ENCODE measurements at regions not wholly inside any gene's neighbourhood (a gene's known extent, or its start where the extent isn't known, plus 50 kb on each side); places are given as distances from the start of the nearest gene placed in this dataset.

DNA sequence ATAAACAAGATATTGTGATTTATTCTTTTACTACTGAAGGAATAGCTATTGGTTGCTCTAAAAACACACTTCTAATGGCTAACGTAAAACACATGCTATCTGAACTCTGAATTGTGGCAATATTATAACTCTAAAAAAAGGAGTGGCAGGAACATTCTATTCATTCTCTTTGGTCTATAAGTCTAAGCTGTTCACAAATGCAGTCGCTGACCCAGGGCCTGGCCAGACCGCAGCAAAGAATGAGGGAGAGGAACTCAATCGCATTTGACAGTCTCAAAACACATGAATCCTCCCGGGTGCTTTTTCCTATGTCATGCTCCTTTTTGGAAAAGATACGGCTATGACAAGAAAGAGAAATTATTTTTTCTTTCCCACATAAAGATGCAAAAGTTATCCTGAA is 651.6 kb upstream of the PITX2 start:
- Mint-ChIP-seq H3K9me3 (ENCODE audit: insufficient read depth) (no peaks in the 10 kb centered on the region), H3K27me3 (no peaks in the 10 kb centered on the region), H3K27ac (no peak overlapping the region), H3K4me3 (no peak overlapping the region), H3K4me1 (no peaks in the 10 kb centered on the region)
- ChIA-PET POLR2A (no interaction called here), CTCF (no interaction called here)
- H3K36me3 ChIP-seq (replicated peaks in 1 of 2; ENCODE audit: control extremely low read depth in 1 of 2, control insufficient read depth in 1 of 2, extremely low read depth in 1 of 2, insufficient read depth in 2 of 2, low read length in 1 of 2), result no peaks in the 10 kb centered on the region
- intact Hi-C loops (cut with micrococcal nuclease), result no loop called here
- no peak overlapping the region for H2AFZ ChIP-seq (ENCODE audit: insufficient read depth, low read depth, low read length, poor library complexity, severe bottlenecking)
- H3K27ac ChIP-seq (ENCODE audit: low read length in 2 of 2), result no peak overlapping the region
- DNase-seq (no peak), ATAC-seq (ENCODE audit: low read depth) (no peak)
- H3K4me1 ChIP-seq (ENCODE audit: control insufficient read depth in 2 of 2, insufficient read depth in 2 of 2, low read length in 2 of 2), result no peaks in the 10 kb centered on the region
- WGBS (ENCODE audit: insufficient coverage), result 100% methylated on average over 3 of the region's 6 CpGs
- no peaks in the 10 kb centered on the region for H3K27me3 ChIP-seq (replicated peaks in 1 of 4; ENCODE audit: control extremely low read depth in 1 of 4, control insufficient read depth in 3 of 4, insufficient read depth in 4 of 4, low read length in 3 of 4)
- TF ChIP-seq, protein P1, sequence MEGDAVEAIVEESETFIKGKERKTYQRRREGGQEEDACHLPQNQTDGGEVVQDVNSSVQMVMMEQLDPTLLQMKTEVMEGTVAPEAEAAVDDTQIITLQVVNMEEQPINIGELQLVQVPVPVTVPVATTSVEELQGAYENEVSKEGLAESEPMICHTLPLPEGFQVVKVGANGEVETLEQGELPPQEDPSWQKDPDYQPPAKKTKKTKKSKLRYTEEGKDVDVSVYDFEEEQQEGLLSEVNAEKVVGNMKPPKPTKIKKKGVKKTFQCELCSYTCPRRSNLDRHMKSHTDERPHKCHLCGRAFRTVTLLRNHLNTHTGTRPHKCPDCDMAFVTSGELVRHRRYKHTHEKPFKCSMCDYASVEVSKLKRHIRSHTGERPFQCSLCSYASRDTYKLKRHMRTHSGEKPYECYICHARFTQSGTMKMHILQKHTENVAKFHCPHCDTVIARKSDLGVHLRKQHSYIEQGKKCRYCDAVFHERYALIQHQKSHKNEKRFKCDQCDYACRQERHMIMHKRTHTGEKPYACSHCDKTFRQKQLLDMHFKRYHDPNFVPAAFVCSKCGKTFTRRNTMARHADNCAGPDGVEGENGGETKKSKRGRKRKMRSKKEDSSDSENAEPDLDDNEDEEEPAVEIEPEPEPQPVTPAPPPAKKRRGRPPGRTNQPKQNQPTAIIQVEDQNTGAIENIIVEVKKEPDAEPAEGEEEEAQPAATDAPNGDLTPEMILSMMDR (IDR thresholded peaks at IDR 0.05), result no peak
- no peak for TF ChIP-seq EZH2 (IDR thresholded peaks at IDR 0.05; ENCODE audit: borderline replicate concordance, insufficient read depth, low read depth, low read length, poor library complexity, severe bottlenecking)
- no peak overlapping the region for H3K9ac ChIP-seq (ENCODE audit: low read length)
- no peaks in the 10 kb centered on the region for H3K9me3 ChIP-seq (ENCODE audit: control extremely low read depth in 1 of 3, control insufficient read depth in 2 of 3, insufficient read depth in 1 of 3, low read length in 2 of 3)
- no peak overlapping the region for H3K4me2 ChIP-seq (replicated peaks; ENCODE audit: low read depth, low read length, poor library complexity, severe bottlenecking)
- no peaks in the 10 kb centered on the region for H3K79me2 ChIP-seq (ENCODE audit: control insufficient read depth, insufficient read depth, low read length)
- H4K20me1 ChIP-seq (ENCODE audit: control insufficient read depth, insufficient read depth, low read length, poor library complexity, severe bottlenecking), result no peaks in the 10 kb centered on the region
- no peak overlapping the region for H3K4me3 ChIP-seq (ENCODE audit: control extremely low read depth in 1 of 5, extremely low read depth in 1 of 5, insufficient read depth in 1 of 5, low read depth in 2 of 5, low read length in 4 of 5)

DNA sequence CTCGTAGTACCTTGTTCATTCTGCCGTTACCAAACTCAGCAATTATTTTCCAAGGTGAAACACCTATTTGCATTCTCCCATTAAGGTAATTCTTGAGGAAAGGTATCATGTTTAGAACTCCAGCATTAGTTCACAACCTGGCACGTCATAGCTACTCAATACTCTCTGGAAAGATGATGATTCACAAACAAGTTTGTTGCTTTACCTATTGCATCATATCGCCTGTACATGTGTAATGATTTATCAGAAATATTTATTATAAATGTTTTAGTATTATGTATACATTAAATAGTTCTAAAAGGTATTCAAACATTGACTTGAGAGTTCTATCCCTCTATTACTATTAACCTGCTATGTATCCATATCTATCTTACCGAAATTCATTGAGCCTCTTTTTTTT is 658.3 kb upstream of the PITX2 start:
- Mint-ChIP-seq H3K27ac (no peak overlapping the region), H3K9me3 (ENCODE audit: insufficient read depth) (no peaks in the 10 kb centered on the region), H3K27me3 (peaks cover 5% of the 10 kb centered on the region), H3K4me1 (no peaks in the 10 kb centered on the region), H3K4me3 (no peak overlapping the region)
- Histone ChIP-seq H3K27me3 (replicated peaks in 1 of 4; ENCODE audit: control extremely low read depth in 1 of 4, control insufficient read depth in 3 of 4, insufficient read depth in 4 of 4, low read length in 3 of 4) (no peaks in the 10 kb centered on the region), H3K79me2 (ENCODE audit: control insufficient read depth, insufficient read depth, low read length) (no peaks in the 10 kb centered on the region), H3K4me2 (replicated peaks; ENCODE audit: low read depth, low read length, poor library complexity, severe bottlenecking) (no peak overlapping the region), H2AFZ (ENCODE audit: insufficient read depth, low read depth, low read length, poor library complexity, severe bottlenecking) (no peak overlapping the region), H4K20me1 (ENCODE audit: control insufficient read depth, insufficient read depth, low read length, poor library complexity, severe bottlenecking) (no peaks in the 10 kb centered on the region), H3K4me1 (ENCODE audit: control insufficient read depth in 2 of 2, insufficient read depth in 2 of 2, low read length in 2 of 2) (no peaks in the 10 kb centered on the region), H3K27ac (ENCODE audit: low read length in 2 of 2) (no peak overlapping the region), H3K9ac (ENCODE audit: low read length) (no peak overlapping the region), H3K4me3 (ENCODE audit: control extremely low read depth in 1 of 5, extremely low read depth in 1 of 5, insufficient read depth in 1 of 5, low read depth in 2 of 5, low read length in 4 of 5) (no peak overlapping the region), H3K36me3 (replicated peaks in 1 of 2; ENCODE audit: control extremely low read depth in 1 of 2, control insufficient read depth in 1 of 2, extremely low read depth in 1 of 2, insufficient read depth in 2 of 2, low read length in 1 of 2) (no peaks in the 10 kb centered on the region), H3K9me3 (ENCODE audit: control extremely low read depth in 1 of 3, control insufficient read depth in 2 of 3, insufficient read depth in 1 of 3, low read length in 2 of 3) (no peaks in the 10 kb centered on the region)
- POLR2A ChIA-PET, result no interaction called here
- intact Hi-C loops (cut with micrococcal nuclease), result no loop called here
- CTCF ChIA-PET, result no interaction called here
- no CpG with 5 or more reads among the region's 5 CpGs for WGBS (ENCODE audit: insufficient coverage)
- ATAC-seq (ENCODE audit: low read depth) (no peak), DNase-seq (no peak)
- TF ChIP-seq, protein P1 (IDR thresholded peaks at IDR 0.05), result no peak
- TF ChIP-seq EZH2 (IDR thresholded peaks at IDR 0.05; ENCODE audit: borderline replicate concordance, insufficient read depth, low read depth, low read length, poor library complexity, severe bottlenecking), result no peak

Data from B cell (primary cell).